ENCODE measurements at regions not wholly inside any gene's neighbourhood (a gene's known extent, or its start where the extent isn't known, plus 50 kb on each side); places are given as distances from the start of the nearest gene placed in this dataset.

GRCh38 chr20:24332956-24333355 is 136.5 kb upstream of the SYNDIG1 start:
- no peak for TF ChIP-seq POLR2A (IDR thresholded peaks at IDR 0.05)
- TF ChIP-seq CTCF (IDR thresholded peaks at IDR 0.05): no peak
